ENCODE measurements at regions not wholly inside any gene's neighbourhood (a gene's known extent, or its start where the extent isn't known, plus 50 kb on each side); places are given as distances from the start of the nearest gene placed in this dataset.

DNA sequence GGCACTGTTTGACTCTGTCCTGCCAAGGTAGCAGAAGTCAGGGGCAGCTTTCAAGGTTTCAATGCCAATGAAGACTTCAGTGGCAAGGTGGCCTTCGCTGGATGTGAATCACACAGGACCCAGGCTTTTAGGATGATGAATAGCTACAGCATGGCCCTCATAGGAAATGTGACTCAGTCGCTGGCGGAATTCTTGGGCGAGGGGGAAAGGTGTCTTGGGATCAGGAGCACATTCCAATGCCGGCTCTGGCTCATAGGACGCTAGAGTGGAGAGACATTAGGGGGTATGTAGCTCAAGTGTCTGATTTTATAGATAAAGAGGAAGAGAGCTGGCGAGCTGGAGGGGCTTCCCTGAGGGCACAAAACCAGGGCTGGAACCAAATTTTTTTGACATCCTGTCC lies 68.6 kb downstream of the SMIM21 start:
- no peak for ATAC-seq (replicated peaks)
- no peaks in the 10 kb centered on the region for H3K4me1 Mint-ChIP-seq (ENCODE audit: low read depth in 2 of 2)
- H3K36me3 Mint-ChIP-seq (ENCODE audit: insufficient read depth), result no peaks in the 10 kb centered on the region
- peaks cover 2 to 7% of the 10 kb centered on the region in 2 donors for H3K9me3 Mint-ChIP-seq
- H3K27ac Mint-ChIP-seq, result no peak overlapping the region
- peaks cover 14 to 16% of the 10 kb centered on the region in 2 donors for H3K27me3 Mint-ChIP-seq
- H3K4me3 Mint-ChIP-seq, result no peak overlapping the region
- no peak for DNase-seq

DNA sequence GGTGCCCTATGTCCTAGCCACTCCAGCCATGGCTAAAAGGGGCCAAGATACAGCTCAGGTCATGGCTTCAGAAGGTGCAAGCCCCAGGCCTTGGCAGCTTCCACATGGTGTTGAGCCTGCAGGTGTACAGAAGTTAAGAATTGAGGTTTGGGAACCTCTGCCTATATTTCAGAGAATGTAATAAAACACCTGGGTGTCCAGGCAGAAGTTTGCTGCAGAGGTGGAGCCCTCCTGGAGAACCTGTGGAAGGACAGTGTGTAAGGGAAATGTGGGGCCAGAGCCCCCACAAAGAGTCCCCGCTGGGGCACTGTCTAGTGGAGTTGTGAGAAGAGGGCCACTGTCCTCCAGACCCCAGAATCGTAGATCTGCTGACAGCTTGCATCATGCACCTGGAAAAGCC lies 74.1 kb downstream of the SMIM21 start:
- peaks cover 12 to 19% of the 10 kb centered on the region in 2 donors for H3K9me3 Mint-ChIP-seq

DNA sequence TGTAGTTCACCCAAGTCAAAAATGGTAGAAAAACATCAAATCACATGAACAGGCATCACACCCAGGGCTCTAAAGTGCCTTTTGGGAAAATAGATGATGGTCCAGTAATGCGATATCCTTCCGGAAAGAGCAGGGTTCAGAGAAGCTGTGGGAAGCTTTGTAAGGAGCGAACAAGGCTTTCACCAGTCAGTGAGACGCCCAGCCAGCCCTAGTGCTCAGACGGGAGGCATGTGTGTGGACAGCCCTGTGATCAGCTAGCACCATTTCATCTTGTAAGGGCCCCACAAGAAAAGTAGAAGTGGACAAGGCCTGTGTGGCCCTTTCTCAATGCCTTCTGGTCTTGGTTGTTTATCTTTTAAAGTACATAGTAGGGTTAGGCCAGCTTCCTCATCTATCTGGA lies 76.1 kb downstream of the SMIM21 start:
- ATAC-seq (replicated peaks) (no peak), DNase-seq (no peak)
- peaks cover 26 to 33% of the 10 kb centered on the region in 2 donors for H3K27me3 Mint-ChIP-seq
- H3K36me3 Mint-ChIP-seq (ENCODE audit: insufficient read depth), result no peaks in the 10 kb centered on the region
- H3K4me1 Mint-ChIP-seq (ENCODE audit: low read depth in 2 of 2), result no peaks in the 10 kb centered on the region
- H3K4me3 Mint-ChIP-seq, result no peak overlapping the region
- peaks cover 12 to 19% of the 10 kb centered on the region in 2 donors for H3K9me3 Mint-ChIP-seq
- no peak overlapping the region for H3K27ac Mint-ChIP-seq

More for the DNA sequence above, 74.1 kb downstream of the SMIM21 start:
- ATAC-seq (replicated peaks), result no peak
- no peaks in the 10 kb centered on the region for H3K36me3 Mint-ChIP-seq (ENCODE audit: insufficient read depth)
- H3K27me3 Mint-ChIP-seq, result peaks cover 13 to 17% of the 10 kb centered on the region in 2 donors
- H3K4me1 Mint-ChIP-seq (ENCODE audit: low read depth in 2 of 2), result no peaks in the 10 kb centered on the region
- no peak overlapping the region for H3K4me3 Mint-ChIP-seq
- no peak overlapping the region for H3K27ac Mint-ChIP-seq
- DNase-seq, result no peak

DNA sequence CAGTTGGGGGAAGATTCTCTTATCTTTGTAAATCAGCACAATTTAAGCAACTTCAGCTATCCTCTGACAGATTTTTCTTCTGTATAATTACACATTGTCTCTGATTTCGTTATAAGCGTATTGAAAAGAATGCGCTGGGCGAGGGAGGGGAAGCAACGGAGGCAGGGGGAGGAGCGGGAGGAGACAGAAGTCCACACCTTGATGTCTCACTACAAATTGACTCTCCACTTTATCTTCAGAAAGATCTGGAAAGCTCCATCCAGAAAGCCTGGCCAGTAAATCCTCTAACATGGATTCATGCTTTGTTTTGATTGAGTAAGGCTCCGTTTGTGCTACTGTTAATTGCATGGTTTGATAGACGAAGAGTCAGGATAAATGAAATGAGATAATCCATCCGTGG lies 76.6 kb downstream of the SMIM21 start:
- no peak overlapping the region for H3K4me3 Mint-ChIP-seq
- no peak for ATAC-seq (replicated peaks)

DNA sequence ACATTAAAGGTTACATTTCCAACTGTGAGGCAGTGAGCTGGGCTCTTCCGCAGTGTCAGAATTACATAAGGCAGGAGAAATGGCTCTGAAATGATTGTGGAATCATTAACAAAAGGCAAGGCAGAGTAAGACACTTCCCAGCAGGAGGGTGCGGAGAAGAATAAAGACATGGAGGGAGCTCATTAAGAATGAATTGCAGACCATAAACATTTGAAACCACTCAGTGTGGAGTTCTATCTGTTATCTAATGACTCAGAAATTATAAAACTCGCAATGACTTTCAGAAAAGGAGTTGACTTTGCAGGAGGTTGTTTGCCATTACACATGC lies 77.0 kb downstream of the SMIM21 start:
- ATAC-seq (replicated peaks), result no peak
- no peak overlapping the region for H3K4me3 Mint-ChIP-seq
- no peak for DNase-seq

More for the DNA sequence above, 76.6 kb downstream of the SMIM21 start:
- H3K27me3 Mint-ChIP-seq, result peaks cover 27 to 35% of the 10 kb centered on the region in 2 donors
- peaks cover 12 to 19% of the 10 kb centered on the region in 2 donors for H3K9me3 Mint-ChIP-seq
- no peaks in the 10 kb centered on the region for H3K4me1 Mint-ChIP-seq (ENCODE audit: low read depth in 2 of 2)
- H3K36me3 Mint-ChIP-seq (ENCODE audit: insufficient read depth), result no peaks in the 10 kb centered on the region
- no peak for DNase-seq
- no peak overlapping the region for H3K27ac Mint-ChIP-seq

DNA sequence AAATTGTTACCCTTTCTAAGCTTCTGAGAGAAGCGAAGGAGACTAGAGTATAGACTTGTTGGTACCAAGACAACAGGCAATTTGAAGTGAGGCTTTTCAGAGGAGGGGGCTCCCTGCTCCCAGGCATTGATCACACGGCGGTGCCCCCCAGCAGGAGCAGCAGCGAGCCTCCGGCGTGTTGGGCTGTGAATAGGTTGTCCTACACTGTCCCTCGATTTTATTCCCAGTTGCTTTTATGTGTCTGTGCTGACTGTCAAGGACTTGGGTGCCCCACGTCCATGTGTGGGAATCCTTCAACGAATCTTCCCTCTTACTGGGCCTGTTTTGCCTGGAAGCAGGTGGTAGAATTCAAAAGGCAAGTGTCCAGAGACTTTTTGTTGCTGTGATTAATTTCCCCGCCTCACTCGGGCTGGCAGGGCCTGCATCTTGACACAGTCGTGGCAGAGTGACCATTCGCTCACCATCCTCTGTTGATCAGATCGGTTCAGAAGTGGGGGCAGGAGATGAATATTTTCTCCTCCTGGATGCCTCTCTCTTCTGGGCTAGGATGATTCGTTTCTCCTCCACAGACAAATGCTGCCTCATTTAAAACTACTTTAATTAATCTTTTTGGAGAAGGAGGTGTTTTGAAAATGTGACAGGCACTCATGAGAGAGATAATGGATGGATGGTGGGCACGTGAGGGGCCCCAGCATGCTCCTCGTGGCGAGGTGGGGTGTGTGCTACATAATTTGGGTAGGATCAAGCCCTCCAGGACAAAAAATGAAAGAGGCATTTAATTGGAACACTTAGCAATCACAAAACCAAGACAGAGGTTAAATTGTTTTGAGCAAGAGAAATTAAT lies 77.6 kb downstream of the SMIM21 start:
- Mint-ChIP-seq H3K27ac (no peak overlapping the region), H3K27me3 (peaks cover 29 to 45% of the 10 kb centered on the region in 2 donors), H3K4me3 (no peak overlapping the region), H3K9me3 (peaks cover 12 to 19% of the 10 kb centered on the region in 2 donors), H3K36me3 (ENCODE audit: insufficient read depth) (no peaks in the 10 kb centered on the region), H3K4me1 (ENCODE audit: low read depth in 2 of 2) (no peaks in the 10 kb centered on the region)
- DNase-seq (no peak), ATAC-seq (replicated peaks) (no peak)

More for the DNA sequence above, 77.0 kb downstream of the SMIM21 start:
- Mint-ChIP-seq H3K27ac (no peak overlapping the region), H3K4me1 (ENCODE audit: low read depth in 2 of 2) (no peaks in the 10 kb centered on the region), H3K27me3 (peaks cover 27 to 39% of the 10 kb centered on the region in 2 donors), H3K36me3 (ENCODE audit: insufficient read depth) (no peaks in the 10 kb centered on the region), H3K9me3 (peaks cover 12 to 19% of the 10 kb centered on the region in 2 donors)

DNA sequence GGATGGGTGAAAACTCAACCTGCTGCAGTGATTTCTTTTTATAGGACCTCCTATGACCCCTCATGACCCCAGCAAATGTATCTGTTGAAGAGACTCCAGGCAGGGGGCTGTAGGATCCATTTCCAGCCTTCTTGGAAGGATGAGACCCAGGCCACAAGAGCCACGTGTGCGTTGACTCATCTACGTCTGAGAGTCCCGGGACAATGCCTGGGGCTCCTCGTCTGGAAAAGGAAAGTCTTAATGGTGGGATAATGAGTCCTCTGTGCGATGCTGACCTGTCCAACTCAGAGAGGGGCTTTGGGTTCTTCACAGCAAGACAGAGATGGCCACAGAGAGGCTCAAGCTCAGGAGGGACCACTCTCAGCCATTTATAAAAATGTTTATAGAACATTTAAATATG lies 80.8 kb downstream of the SMIM21 start:
- no peak overlapping the region for H3K27ac Mint-ChIP-seq
- DNase-seq (no peak), ATAC-seq (replicated peaks) (no peak)
- H3K9me3 Mint-ChIP-seq, result no peaks in the 10 kb centered on the region
- H3K4me3 Mint-ChIP-seq, result no peak overlapping the region
- no peaks in the 10 kb centered on the region for H3K4me1 Mint-ChIP-seq (ENCODE audit: low read depth in 2 of 2)
- H3K27me3 Mint-ChIP-seq, result peaks cover 39 to 57% of the 10 kb centered on the region in 2 donors
- H3K36me3 Mint-ChIP-seq (ENCODE audit: insufficient read depth), result no peaks in the 10 kb centered on the region

DNA sequence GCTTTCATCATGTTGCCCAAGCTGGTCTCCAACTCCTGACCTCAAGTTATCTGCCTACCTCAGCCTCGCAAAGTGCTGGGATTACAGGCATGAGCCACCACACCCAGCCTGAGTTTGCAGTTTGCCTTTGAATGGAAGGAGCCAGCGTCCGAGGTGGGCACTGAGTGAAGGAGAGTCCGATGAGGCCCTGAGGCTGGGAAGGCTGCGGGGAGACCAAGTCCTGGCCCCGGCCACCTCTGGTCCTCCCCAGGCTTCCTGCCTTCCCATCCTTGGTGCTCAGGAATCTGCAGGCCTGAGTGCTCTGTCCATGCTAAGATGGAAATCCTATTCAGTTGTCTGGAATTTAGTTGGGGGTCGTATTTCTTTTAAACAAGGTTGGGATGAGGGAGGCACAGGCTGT lies 82.9 kb downstream of the SMIM21 start:
- peaks cover 32 to 46% of the 10 kb centered on the region in 2 donors for H3K27me3 Mint-ChIP-seq
- H3K27ac Mint-ChIP-seq, result no peak overlapping the region
- ATAC-seq (replicated peaks), result no peak
- H3K4me3 Mint-ChIP-seq, result no peak overlapping the region
- no peak for DNase-seq
- no peaks in the 10 kb centered on the region for H3K36me3 Mint-ChIP-seq (ENCODE audit: insufficient read depth)
- H3K9me3 Mint-ChIP-seq, result no peaks in the 10 kb centered on the region
- H3K4me1 Mint-ChIP-seq (ENCODE audit: low read depth in 2 of 2), result no peaks in the 10 kb centered on the region

DNA sequence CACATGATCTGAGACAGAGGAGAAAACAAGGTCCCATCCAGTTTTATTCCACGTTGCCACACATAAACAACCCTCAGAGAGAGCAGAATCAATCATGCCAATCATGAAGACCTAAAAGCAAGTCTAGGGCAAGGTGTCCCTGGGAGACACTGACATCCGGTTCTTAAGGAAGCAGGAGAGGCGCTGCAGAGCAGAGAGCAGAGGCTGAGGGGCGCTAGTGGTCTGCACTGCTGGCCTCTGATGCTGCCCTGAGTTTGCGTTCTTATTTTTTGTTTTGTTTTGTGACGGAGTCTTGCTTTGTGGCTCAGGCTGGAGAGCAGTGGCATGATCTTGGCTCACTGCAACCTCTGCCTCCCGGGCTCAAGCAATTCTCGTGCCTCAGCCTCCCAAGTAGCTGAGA lies 83.3 kb downstream of the SMIM21 start:
- no peak overlapping the region for H3K4me3 Mint-ChIP-seq
- no peak for DNase-seq
- H3K9me3 Mint-ChIP-seq, result no peaks in the 10 kb centered on the region
- H3K36me3 Mint-ChIP-seq (ENCODE audit: insufficient read depth), result no peaks in the 10 kb centered on the region
- no peak overlapping the region for H3K27ac Mint-ChIP-seq
- peaks cover 32 to 46% of the 10 kb centered on the region in 2 donors for H3K27me3 Mint-ChIP-seq
- no peak for ATAC-seq (replicated peaks)
- no peaks in the 10 kb centered on the region for H3K4me1 Mint-ChIP-seq (ENCODE audit: low read depth in 2 of 2)

DNA sequence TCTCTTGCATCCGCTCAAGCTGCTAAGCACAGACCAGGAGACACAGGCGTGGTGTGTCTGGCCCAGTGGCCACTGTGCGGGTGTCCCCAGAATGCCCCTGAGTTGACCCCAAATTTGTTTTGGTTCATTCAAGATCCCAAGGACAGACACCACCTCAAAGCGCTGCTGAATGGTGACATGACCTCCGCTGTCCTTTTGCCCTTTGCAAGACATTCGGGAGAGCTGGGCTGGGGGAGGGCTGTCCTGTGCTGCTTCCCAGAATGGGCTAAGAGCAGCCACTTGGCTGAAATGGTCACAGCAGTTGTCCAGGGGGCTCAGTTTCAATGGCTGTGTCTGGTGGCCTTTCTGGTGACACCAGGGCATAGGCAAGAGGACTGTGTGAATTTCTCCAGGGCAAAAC lies 84.1 kb downstream of the SMIM21 start:
- ATAC-seq (replicated peaks) (no peak), DNase-seq (no peak)
- no peak overlapping the region for H3K4me3 Mint-ChIP-seq
- H3K4me1 Mint-ChIP-seq (ENCODE audit: low read depth in 2 of 2), result no peaks in the 10 kb centered on the region
- H3K27ac Mint-ChIP-seq, result no peak overlapping the region
- H3K9me3 Mint-ChIP-seq, result no peaks in the 10 kb centered on the region
- H3K36me3 Mint-ChIP-seq (ENCODE audit: insufficient read depth), result no peaks in the 10 kb centered on the region
- H3K27me3 Mint-ChIP-seq, result peaks cover 30 to 44% of the 10 kb centered on the region in 2 donors

DNA sequence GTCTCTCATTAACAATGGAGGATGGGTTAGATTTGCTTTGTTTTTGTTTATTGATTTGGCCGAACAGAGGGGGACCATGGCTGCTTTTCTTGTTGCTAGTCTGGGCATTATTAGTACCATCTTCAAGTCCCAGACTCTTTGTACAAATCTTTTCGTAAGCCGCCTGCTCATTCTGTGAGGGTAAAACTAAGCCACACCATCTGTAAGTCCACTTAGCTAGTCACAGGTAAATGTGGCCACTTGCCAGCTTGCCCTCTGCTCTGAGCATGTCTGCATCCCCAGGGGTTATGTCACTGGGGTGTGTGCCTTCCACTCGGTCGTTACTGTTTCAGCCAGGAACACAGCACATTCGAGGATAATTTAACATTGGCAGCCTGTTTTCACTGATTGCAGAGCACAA lies 85.6 kb downstream of the SMIM21 start:
- no peaks in the 10 kb centered on the region for H3K4me1 Mint-ChIP-seq (ENCODE audit: low read depth in 2 of 2)
- no peaks in the 10 kb centered on the region for H3K36me3 Mint-ChIP-seq (ENCODE audit: insufficient read depth)
- no peak for ATAC-seq (replicated peaks)
- H3K27ac Mint-ChIP-seq, result no peak overlapping the region
- no peaks in the 10 kb centered on the region for H3K9me3 Mint-ChIP-seq
- no peak for DNase-seq
- H3K27me3 Mint-ChIP-seq, result peaks cover 22 to 29% of the 10 kb centered on the region in 2 donors
- no peak overlapping the region for H3K4me3 Mint-ChIP-seq

DNA sequence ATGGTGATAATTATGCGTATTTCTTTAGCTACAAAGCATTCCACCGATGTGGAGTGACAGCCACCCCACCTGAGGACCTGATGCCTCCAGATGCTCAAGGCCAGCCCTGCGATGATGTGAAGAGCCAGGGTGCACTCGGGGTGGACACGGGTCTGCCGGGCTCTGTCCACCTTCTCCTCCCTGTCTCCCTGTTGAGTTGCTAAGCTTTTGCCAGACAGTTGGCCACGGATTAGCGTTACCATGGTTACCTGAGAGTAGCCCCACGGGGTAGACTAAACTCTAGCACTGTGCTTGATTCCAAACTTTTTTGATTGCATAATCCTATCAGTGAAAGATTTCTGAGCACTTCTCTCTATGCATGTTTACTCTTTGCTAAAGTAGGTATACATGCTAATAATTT lies 86.2 kb downstream of the SMIM21 start:
- Mint-ChIP-seq H3K36me3 (ENCODE audit: insufficient read depth) (no peaks in the 10 kb centered on the region), H3K9me3 (no peaks in the 10 kb centered on the region), H3K27ac (no peak overlapping the region), H3K4me3 (no peak overlapping the region), H3K27me3 (peaks cover 17 to 23% of the 10 kb centered on the region in 2 donors), H3K4me1 (ENCODE audit: low read depth in 2 of 2) (no peaks in the 10 kb centered on the region)
- ATAC-seq (replicated peaks) (no peak), DNase-seq (no peak)

DNA sequence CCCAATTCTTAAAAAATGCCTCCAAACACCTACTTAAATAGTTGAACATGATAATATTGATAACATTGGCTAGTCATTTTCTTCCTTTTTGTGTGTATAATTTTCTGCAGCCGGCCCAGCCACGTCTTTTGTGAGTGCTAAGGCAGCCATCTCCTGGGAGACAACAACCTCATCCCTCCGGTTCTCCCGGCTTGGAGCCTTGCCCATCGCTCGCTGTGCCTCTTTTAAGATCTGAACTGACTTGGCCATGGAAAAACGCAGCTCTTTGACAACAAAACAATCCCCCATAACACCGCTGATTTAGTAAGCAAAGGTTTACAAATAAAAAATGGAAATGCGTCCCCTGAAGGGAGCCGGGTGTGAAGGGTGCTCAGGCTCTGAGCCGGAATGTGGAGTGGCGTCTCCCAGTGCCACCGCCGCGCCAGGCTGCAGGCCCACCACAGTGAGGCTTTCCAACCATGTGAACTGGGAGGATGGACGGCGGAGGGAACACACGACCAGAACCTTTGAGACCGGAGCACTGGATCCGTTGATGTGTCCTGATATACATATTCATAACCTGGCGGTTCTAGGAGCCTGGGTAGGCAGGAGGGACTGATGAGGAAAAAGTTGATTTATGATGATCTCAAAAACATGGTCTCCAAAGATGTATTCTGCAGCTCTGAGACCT lies 87.4 kb downstream of the SMIM21 start:
- H3K27ac Mint-ChIP-seq, result no peak overlapping the region
- no peak overlapping the region for H3K4me3 Mint-ChIP-seq
- H3K4me1 Mint-ChIP-seq (ENCODE audit: low read depth in 2 of 2), result no peaks in the 10 kb centered on the region
- H3K9me3 Mint-ChIP-seq, result no peaks in the 10 kb centered on the region
- H3K36me3 Mint-ChIP-seq (ENCODE audit: insufficient read depth), result no peaks in the 10 kb centered on the region
- no peak for DNase-seq
- no peak for ATAC-seq (replicated peaks)
- H3K27me3 Mint-ChIP-seq, result peaks cover 15 to 16% of the 10 kb centered on the region in 2 donors
